ENCODE measurements at regions not wholly inside any gene's neighbourhood (a gene's known extent, or its start where the extent isn't known, plus 50 kb on each side); places are given as distances from the start of the nearest gene placed in this dataset.

- no peaks in the 10 kb centered on the region for H3K27me3 ChIP-seq (ENCODE audit: control insufficient read depth, insufficient read depth, low read length)
- no peak for TF ChIP-seq CTCF (IDR thresholded peaks at IDR 0.05; ENCODE audit: borderline replicate concordance, extremely low read depth, insufficient read depth)
- H3K9me3 ChIP-seq (ENCODE audit: control insufficient read depth in 2 of 3, insufficient read depth in 1 of 3, low read length in 3 of 3): no peaks in the 10 kb centered on the region
- FAIRE-seq (no peak), DNase-seq (no peak)
- H3K4me1 ChIP-seq (ENCODE audit: control insufficient read depth in 2 of 3, insufficient read depth in 2 of 3, low read depth in 1 of 3, low read length in 3 of 3): no peaks in the 10 kb centered on the region
- no peak overlapping the region for H3K4me3 ChIP-seq (ENCODE audit: low read length in 3 of 3)
- intact Hi-C loops (cut with DNase I): no loop called here
- H3K9ac ChIP-seq (ENCODE audit: low read length in 3 of 3): no peak overlapping the region
- H3K36me3 ChIP-seq (ENCODE audit: control insufficient read depth in 2 of 3, insufficient read depth in 3 of 3, low read length in 3 of 3): no peaks in the 10 kb centered on the region
- H3K27ac ChIP-seq (ENCODE audit: low read depth in 2 of 2, low read length in 2 of 2): no peak overlapping the region
Measured at GRCh38 chr6:104404377-104404776, 455.3 kb downstream of the HACE1 start.

- no peak for DNase-seq
- TF ChIP-seq CTCF (IDR thresholded peaks at IDR 0.05; ENCODE audit: borderline replicate concordance, extremely low read depth, insufficient read depth): no peak
- intact Hi-C loops (cut with DNase I): no loop called here
- H3K9me3 ChIP-seq (ENCODE audit: control insufficient read depth in 2 of 3, insufficient read depth in 1 of 3, low read length in 3 of 3): no peaks in the 10 kb centered on the region
- H3K9ac ChIP-seq (ENCODE audit: low read length in 3 of 3): no peak overlapping the region
- no peak for FAIRE-seq
- no peak overlapping the region for H3K27ac ChIP-seq (ENCODE audit: low read depth in 2 of 2, low read length in 2 of 2)
- no peaks in the 10 kb centered on the region for H3K4me1 ChIP-seq (ENCODE audit: control insufficient read depth in 2 of 3, insufficient read depth in 2 of 3, low read depth in 1 of 3, low read length in 3 of 3)
- H3K36me3 ChIP-seq (ENCODE audit: control insufficient read depth in 2 of 3, insufficient read depth in 3 of 3, low read length in 3 of 3): no peaks in the 10 kb centered on the region
- no peak overlapping the region for H3K4me3 ChIP-seq (ENCODE audit: low read length in 3 of 3)
- H3K27me3 ChIP-seq (ENCODE audit: control insufficient read depth, insufficient read depth, low read length): no peaks in the 10 kb centered on the region
Measured at GRCh38 chr6:104402572-104402971, 457.1 kb downstream of the HACE1 start.

GRCh38 chr6:104401926-104402325 is 457.8 kb downstream of the HACE1 start:
- no peaks in the 10 kb centered on the region for H3K27me3 ChIP-seq (ENCODE audit: control insufficient read depth, insufficient read depth, low read length)
- H3K4me1 ChIP-seq (ENCODE audit: control insufficient read depth in 2 of 3, insufficient read depth in 2 of 3, low read depth in 1 of 3, low read length in 3 of 3): no peaks in the 10 kb centered on the region
- no peaks in the 10 kb centered on the region for H3K9me3 ChIP-seq (ENCODE audit: control insufficient read depth in 2 of 3, insufficient read depth in 1 of 3, low read length in 3 of 3)
- H3K27ac ChIP-seq (ENCODE audit: low read depth in 2 of 2, low read length in 2 of 2): no peak overlapping the region
- intact Hi-C loops (cut with DNase I): no loop called here
- no peak for TF ChIP-seq CTCF (IDR thresholded peaks at IDR 0.05; ENCODE audit: borderline replicate concordance, extremely low read depth, insufficient read depth)
- DNase-seq (no peak), FAIRE-seq (no peak)
- no peaks in the 10 kb centered on the region for H3K36me3 ChIP-seq (ENCODE audit: control insufficient read depth in 2 of 3, insufficient read depth in 3 of 3, low read length in 3 of 3)
- no peak overlapping the region for H3K4me3 ChIP-seq (ENCODE audit: low read length in 3 of 3)
- H3K9ac ChIP-seq (ENCODE audit: low read length in 3 of 3): no peak overlapping the region

GRCh38 chr6:104400844-104401243 is 458.9 kb downstream of the HACE1 start:
- H3K27me3 ChIP-seq (ENCODE audit: control insufficient read depth, insufficient read depth, low read length): no peaks in the 10 kb centered on the region
- H3K9ac ChIP-seq (ENCODE audit: low read length in 3 of 3): no peak overlapping the region
- no peak overlapping the region for H3K4me3 ChIP-seq (ENCODE audit: low read length in 3 of 3)
- no peaks in the 10 kb centered on the region for H3K36me3 ChIP-seq (ENCODE audit: control insufficient read depth in 2 of 3, insufficient read depth in 3 of 3, low read length in 3 of 3)
- intact Hi-C loops (cut with DNase I): no loop called here
- no peak for DNase-seq
- FAIRE-seq: no peak
- H3K4me1 ChIP-seq (ENCODE audit: control insufficient read depth in 2 of 3, insufficient read depth in 2 of 3, low read depth in 1 of 3, low read length in 3 of 3): no peaks in the 10 kb centered on the region
- TF ChIP-seq CTCF (IDR thresholded peaks at IDR 0.05; ENCODE audit: borderline replicate concordance, extremely low read depth, insufficient read depth): no peak
- H3K9me3 ChIP-seq (ENCODE audit: control insufficient read depth in 2 of 3, insufficient read depth in 1 of 3, low read length in 3 of 3): no peaks in the 10 kb centered on the region
- no peak overlapping the region for H3K27ac ChIP-seq (ENCODE audit: low read depth in 2 of 2, low read length in 2 of 2)
